GM19463 (cell line): ENCODE measurements at regions not wholly inside any gene's neighbourhood (a gene's known extent, or its start where the extent isn't known, plus 50 kb on each side); places are given as distances from the start of the nearest gene placed in this dataset.
A peak's percentile ranks its signal among the peaks of the same experiment; 100 is the strongest.

ENCODE experiments used
- ATAC-seq: cut with Tn5 transposase; IDR thresholded peaks from one replicate; pipeline ENCODE4 v1.9.1; 2021; ENCODE audit warnings: mild to moderate bottlenecking, moderate library complexity; ENCODE audit not compliant: unreplicated experiment

DNA sequence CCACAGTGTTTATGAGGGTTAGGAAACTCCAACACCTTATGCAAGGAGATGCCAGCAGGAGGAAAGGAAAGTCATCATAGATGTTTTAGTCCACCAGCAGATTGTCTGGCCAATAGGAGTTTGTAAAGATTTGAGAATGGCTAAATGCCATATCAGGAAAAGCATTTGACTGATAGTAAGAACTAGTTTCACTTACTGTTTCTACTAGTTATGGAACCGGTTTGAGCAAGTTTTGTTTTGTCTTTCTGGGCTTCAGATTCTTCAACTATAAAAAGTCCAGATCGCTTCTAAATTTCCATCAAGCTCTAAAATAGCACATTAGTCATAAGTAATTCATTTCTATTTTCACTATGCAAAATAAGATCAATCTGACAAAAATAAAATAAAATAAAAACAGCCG, 254.8 kb upstream of the TMCO5A start:
- ATAC-seq = no peak

DNA sequence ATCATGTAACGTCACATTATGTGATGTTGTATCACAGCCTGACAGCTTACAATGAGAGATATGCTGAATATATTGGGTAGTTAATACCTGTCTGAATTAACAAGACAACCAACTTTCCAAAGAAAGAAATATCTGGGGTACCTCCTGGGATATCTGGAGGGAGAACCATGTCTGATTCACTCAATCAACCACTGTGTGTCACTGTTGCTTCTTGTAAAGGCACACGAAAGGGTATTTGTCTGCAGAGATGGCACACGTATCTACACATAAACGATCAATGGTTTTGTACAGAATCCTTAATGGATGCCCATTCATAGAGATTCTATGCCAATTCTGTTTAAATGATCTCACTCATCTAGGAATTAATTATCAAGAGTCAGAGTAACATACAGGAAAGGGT, 252.1 kb upstream of the TMCO5A start:
- no peak for ATAC-seq

DNA sequence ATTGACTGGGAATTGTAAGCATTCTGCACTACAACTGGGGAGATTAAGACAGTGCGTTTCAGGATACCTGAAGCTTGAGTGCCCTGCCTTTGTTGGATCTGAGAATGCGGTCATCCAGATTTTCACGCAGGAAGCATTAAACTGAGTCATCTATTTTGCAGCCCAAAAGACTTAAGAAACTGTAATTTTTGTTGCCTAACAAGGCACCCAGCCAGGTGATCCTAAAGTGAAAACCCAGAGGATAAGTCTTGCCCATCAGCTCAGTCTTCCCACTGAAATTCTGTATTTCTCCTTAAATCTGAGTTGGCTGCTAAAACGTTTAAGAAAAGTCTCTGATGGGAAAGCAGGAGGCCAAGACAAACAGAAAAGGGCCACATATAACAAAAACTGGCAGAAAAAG, 242.5 kb upstream of the TMCO5A start:
- no peak for ATAC-seq

DNA sequence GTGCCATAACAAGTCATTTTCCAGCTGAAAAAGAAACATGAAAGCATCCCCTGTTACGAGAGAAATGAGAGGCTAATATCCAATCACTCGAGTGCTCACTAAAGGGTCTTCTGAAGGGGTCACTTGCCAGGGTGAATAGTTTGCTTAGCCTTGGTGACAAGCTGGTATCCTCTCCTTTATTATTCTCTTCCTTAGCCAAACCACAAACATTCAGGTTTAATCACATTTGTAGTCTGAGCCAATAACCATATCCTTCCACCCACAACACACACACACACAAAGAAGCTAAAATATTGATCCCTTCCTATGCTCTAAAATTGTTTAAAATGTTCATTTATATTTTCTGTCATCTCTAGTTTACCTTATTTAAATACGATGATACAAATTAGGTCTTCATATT, 240.5 kb upstream of the TMCO5A start:
- no peak for ATAC-seq

DNA sequence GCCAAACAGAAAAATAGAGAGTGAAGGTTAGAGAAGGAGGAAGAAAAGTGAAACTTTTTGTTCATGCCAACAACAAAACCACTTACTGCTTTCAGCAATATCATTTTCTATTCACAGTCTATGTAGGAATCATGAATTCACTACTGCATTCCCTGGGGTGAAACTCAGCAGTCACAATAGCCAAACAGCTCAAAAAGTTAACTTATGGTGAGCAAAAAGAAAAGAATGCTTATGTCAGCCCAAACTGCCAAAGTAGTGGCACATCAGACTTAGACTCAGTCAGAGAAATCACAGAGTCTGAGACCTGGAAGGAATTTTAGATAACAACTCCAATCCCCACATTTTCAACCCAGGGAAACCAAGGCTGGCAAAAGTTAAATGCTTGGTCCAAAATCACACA, 238.7 kb upstream of the TMCO5A start:
- no peak for ATAC-seq

DNA sequence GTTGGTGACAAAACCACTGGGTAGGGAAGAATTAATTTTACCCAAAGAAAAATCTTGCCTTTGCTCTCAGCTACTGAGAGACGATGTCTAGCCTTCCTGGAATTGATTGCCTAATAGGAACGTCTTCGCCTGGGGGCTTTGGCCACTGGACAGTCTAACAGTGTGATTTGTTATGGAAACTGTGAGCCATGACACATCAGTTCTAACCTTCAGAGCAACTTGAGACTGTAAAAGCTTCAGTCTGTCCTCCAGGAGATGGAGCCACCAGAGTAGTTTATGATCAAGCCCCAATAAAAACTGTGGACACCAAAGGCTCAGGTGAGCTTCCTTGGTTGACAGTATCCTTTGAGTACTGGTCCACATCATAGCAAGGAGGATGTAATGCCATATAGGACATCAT, 235.8 kb upstream of the TMCO5A start:
- ATAC-seq = no peak

DNA sequence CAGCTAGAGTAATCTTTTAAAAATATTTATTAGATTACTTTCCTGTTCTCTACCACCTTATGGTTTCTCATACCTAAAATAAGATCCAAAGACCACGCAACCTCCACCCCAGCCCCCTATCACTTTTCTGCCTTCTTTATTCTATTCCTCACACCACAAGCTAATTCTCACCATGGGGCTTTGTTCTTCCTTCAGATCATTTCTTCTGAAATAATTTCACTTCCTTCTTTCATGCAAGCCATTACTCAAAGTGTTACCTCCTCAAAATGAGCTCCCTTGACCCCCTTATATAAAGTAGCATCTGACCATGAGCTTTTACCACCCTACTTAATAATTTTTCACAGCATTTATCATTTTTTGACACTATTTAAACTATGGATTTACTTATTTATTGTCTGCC, 233.2 kb upstream of the TMCO5A start:
- no peak for ATAC-seq

DNA sequence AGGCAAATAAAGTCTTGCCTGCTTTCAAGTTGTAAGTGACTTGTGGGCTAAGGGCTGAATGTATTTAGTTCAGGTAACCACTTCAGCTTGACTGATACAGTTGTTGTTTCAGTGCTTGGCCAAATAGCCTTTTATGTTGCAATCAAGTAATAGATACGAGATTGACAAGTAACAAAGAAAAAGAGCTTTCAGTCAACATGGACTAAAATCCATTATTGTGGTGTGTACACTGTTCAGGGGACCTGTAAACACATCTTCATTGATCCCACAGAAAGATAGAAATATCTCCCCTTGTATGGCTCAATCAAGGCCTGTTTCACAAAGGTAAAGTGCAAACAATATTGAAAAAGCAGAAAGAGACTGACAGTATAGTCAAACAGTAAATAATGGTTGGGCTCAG, 224.8 kb upstream of the TMCO5A start:
- no peak for ATAC-seq

DNA sequence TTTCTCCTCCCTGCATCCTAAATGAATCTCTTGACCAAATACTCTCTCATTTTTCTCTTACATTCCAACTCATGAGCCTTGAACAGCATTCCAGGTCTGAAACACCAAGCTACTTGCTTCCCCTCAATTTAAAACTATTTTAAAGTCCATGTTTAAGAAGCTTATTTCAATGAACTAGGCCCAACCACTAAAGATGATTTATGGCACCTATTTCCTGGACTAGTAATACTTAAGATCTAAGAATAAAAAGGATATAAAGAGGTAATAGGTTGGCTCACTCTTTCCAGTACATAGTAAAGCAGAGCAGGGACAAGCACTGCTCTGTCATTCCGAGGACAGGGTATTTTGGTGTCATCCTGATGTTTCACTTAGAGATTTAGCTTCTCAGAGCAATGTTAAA, 219.3 kb upstream of the TMCO5A start:
- no peak for ATAC-seq

DNA sequence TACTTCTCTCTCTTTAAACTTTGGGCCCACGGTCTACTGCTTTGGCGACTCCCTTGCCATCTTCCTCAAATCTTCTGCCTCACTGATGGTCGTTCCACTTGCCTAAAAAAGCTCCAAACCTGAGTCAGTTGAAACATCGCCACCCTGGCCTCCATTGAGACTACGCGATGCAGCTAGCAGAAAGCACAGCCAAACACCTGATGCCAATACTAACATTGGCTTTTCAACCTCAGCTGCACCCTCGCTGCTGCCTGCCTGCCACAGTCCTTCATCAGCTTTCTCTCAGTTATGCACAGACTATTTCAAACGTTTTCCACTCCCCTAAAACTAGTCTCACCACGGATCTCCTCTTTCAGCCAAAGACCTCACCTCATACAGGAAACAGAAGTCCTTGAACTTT, 214.2 kb upstream of the TMCO5A start:
- ATAC-seq = no peak

DNA sequence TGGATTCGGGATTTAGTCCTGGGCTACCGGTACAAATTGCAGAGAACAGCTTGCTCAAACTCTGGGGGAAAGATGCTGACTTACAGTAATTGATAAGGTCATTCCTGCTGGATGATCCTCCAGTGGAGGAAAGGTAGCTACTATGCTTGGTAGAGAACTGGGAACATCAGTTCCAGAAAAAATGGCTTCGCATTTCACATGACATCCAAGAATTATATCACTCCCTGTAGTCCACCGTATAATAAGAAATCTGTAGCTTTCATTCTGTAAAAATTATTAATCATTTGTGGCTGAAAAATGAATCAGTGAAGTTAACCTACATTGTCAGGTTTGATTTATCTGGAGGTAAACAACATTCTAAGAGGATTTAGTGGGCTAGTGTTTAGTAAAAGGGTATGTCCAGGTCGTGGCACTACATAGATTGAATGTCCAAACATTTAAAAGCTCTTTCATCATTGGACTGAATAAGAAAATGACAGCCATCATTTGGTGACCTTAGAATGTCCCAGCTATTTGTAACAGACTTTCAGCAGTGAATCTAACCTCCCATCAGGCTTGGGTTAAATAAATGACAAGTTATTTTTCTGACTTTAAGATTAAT, 203.2 kb upstream of the TMCO5A start:
- ATAC-seq = no peak

DNA sequence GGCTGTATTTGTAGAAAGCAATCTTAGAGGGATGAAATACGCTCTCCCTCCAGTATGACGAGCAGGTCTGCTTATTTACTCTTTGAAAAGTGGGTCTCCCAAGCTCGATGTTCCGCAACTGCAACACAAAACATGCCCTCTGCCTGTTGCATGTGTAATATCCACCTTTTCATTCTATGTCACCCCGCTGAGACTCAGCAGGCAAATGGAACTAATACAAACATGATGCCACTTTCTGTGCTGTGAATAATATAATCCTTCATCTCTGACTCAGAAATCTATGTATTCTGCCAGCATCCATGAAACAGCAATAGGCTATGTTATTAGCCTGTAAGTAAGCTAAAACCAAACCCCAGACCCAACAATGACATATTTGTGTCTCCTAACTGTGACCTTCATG, 200.8 kb upstream of the TMCO5A start:
- ATAC-seq = no peak

DNA sequence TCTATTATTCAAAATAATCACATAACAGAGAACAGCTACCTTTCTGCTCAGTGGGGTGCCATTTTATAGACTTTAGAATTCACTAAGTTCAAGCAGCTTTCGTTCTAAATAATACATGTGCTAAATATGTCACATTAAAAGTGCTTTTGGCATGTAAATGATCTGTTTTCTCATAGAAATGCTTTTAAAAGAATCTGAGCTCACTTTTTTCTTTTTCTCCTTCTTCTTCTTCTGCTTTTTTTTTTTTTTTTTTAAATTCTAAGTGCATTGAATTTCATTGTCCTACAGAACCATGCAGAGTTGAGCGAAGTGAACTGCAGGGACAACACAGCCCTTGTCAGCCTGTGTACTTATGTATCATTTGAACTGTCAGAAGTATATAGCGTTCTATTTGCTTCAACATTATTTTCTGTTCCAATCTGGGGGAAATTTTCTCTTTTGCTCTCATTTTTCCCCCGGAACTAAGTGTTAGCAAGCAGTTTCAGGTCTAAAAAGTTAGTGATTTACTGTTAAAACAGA, 193.8 kb upstream of the TMCO5A start:
- no peak for ATAC-seq

DNA sequence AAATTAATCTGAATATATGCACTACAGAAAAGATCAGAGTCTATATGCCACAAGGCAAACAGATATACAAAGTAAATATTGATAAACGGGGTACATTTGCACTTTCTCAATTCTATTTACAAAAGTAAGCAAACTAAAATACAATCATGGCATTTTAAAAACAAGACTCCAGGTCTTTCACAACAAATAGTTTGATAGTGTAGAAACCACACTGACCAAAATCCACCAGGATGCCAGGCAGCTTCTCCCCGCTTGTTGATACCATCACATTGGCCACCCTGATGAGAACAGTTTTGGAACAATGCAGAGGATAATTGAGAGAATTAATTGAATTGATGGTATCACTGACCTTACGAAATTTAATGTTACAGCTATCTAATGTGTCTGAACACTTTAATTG, 190.6 kb upstream of the TMCO5A start:
- no peak for ATAC-seq

DNA sequence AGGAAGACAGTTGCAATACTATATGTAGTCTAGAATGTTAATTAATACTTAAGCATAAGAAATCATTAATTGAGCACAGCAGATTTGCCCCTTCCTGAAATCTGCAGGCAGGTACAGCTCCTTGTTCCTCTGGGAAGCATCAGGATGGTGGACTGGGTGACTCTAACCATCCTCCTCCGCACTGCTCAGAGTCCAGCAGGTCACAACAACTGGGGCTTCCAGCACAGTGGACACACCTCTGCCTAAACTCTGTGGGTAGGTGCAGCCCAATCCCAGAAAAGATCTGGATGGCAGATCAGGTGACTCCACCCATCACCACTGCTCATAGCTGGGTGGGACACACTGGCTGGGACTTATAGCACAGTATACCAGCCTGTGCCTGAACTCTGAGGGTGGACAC, 189.9 kb upstream of the TMCO5A start:
- no peak for ATAC-seq

DNA sequence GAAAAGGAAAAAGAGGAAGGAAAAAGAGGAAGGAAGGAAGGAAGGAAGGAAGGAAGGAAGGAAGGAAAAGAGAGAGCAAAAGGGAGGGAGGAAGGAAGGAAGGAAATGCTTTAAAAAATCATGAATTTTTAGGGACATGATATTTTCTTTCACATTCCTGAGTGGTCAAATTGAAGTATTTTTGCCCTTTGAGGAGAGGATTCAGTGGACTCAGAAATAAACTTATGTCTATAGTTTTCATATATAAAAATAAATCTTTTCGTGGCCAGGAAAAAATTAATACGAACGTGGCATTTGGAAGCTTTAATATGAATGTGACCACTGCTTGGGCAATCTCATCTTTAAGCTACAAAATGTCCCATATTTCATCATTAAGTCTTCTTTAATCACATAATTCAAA, 183.0 kb upstream of the TMCO5A start:
- no peak for ATAC-seq

DNA sequence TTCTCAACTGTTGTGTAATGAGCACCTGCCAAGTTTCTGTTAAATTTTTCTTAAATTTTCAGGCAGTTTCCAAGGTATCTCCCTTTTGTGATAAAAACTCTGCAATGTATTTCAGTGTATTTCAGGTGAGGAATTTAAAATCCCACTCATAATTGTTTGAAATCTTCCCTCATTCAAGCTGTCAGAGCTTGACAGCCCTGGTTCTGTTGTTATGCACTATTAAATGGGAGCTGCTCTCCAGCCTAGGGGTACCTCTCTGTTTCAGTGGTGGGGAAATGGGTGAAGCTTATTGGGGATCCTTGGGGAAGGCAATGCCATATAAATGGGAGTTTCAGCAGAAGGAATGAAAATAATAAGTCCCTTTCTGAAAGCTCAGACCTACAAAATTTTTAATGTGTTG, 178.0 kb upstream of the TMCO5A start:
- no peak for ATAC-seq

DNA sequence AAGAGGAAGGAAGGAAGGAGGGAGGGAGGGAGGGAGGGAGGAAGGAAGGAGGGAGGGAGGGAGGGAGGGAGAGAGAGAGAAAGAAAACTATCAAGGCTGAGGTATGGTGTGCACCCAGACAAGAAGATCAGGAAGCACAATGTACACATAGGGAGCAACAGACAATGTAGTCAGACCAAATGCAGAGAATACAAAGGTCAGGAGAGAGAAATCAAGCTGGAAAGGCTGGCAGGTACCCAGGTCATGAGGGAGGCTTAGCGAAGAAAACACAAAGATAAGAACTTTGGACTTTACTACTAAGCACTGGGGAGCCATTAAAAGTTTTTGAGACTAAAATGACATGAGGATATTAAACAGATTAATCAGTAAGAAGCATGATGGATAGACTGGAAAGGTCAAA, 176.0 kb upstream of the TMCO5A start:
- no peak for ATAC-seq

DNA sequence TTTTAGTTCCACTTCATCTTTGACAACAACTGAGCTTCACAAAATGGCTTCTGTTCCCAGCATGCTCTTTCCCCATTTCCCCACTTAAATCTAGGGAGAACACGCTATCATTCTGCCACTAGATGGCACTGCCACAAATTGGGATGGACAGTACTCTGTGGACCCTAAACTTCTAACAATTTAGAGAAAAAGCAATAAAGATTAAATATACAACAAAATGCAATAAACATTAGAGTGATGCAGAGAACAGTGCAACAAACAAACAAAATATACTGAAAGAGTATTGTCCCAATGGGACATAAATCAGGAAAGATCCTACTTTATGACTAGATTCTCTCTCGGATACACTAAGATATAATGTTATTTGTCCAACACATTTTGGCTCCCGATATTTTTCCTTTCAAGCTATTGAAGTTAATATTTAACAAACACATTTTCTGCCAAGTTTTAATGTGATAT, 169.7 kb upstream of the TMCO5A start:
- peak; percentile 67 for ATAC-seq

DNA sequence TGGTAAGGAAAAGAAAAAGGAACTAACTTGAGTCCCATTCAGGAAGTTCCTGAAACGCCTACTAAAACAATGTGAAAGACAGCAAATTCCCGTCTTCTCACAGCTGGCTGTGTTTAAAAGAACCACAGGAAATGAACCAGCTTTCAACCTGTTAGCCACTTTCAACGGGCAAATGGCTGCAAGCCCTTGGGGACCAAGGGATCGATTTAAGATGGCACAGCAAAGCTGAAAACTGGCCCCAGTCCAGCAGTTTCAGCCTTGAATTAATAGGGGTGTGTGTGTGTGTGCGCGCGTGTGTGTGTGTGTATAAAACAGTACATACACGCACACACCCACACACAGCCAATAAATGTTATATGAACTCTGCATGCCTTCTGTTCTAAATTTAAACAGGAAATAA, 168.7 kb upstream of the TMCO5A start:
- ATAC-seq = no peak

DNA sequence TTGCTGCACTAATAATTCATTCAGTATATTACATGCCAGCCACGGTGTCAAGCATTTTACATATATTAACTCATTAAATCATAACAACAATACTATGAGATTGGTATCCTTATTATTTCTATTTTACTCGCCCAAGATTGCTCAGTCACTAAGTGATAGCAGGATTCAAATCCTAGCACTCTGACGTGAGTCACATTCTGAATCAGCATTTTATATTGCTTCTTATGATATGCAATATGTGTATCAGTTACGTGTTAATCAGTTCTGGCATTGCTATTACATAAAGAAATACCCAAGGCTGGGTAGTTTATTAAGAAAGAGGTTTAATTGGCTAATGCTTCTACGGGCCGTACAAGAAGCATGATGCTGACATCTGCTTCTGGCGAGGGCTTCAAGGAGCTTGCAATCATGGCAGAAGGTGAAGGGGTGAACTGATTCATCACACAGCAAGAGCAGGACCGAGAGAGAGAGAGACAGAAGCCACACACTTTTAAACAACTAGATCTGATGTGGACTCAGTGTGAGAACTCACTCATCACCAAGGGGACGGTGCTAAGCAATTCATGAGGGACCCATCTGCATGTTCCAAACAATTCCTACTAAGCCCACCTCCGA, 166.5 kb upstream of the TMCO5A start:
- ATAC-seq = no peak

DNA sequence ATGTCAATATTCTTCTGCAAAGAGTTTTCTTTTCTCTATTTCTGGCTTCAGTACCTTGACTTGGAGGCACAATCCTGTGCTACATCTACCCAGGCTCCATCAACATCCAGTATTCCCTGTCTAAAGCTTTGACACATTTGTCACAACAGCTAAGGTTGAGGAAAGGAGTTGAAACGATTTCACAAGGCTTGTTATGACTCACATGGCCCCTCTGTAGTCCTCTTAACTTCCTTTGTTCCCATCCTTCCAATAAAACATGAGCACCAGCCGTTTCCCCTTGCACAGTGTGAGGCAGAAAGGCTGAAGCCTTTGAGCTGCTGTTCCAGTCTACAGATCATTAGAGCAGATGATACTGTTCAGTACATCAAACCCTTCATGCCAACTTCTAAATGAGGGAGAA, 163.0 kb upstream of the TMCO5A start:
- ATAC-seq = no peak
